H1 (cell line): ENCODE measurements at regions not wholly inside any gene's neighbourhood (a gene's known extent, or its start where the extent isn't known, plus 50 kb on each side); places are given as distances from the start of the nearest gene placed in this dataset.

ENCODE experiments used
- EZH2 ChIP-seq: fragments of 200-600 bp; sonication (generic); IDR thresholded peaks from 2 replicates; pipeline ENCODE4 v1.7.1; 2012; ENCODE audit warnings: low read depth, mild to moderate bottlenecking, moderate library complexity, low read length, inconsistent platforms; ENCODE audit not compliant: severe bottlenecking
- FOSL1 ChIP-seq: IDR thresholded peaks from 2 replicates; pipeline ENCODE4 v1.6.1; 2011; ENCODE audit warnings: mild to moderate bottlenecking, low read depth, low read length, moderate library complexity; ENCODE audit not compliant: insufficient read depth
- TF ChIP-seq, protein P1 (sequence below): IDR thresholded peaks from 2 replicates; pipeline ENCODE4 v1.6.1; 2012; ENCODE audit warnings: inconsistent platforms
- TF ChIP-seq, protein P2 (sequence below), 3 experiments: IDR thresholded peaks; 1 replicate in 2 of 3; 2 replicates in 1 of 3; pipeline versions ENCODE4 v1.5.1 to v1.6.1; 2011; ENCODE audit warnings: low read length in 3 of 3, mild to moderate bottlenecking in 3 of 3, inconsistent platforms in 2 of 3, low read depth in 1 of 3, moderate library complexity in 1 of 3; ENCODE audit not compliant: insufficient read depth in 1 of 3; ENCODE audit errors: control extremely low read depth in 1 of 3

DNA sequence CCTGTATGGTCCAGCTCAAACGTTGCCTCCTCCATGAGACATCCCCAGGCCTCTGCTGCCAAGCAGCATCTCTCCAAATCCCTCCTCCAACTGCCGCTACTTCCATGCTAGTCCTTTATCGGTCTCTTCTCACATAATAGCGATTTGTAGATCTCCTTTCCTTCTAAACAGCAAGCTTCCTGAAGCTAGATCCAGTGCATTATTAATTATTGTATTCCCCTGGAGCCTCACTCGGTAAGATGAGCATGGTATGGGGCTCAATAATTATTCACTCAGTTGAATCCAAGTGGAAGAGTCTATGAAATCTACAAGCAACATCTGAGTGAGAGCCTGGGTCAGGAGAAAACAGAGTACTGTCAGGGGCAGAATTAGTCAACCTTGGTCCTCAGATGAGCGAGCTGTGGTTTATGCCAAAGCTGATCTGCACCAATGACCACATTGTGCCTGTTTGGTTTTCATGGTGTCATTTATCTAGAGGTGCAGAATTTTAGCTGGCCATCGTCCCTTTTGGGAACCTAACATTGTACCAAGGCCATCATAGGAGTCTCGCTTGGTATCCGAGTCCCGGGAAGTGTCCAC is 93.8 kb upstream of the UBE2E1 start:
- TF ChIP-seq, protein P1, sequence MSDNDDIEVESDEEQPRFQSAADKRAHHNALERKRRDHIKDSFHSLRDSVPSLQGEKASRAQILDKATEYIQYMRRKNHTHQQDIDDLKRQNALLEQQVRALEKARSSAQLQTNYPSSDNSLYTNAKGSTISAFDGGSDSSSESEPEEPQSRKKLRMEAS = no peak
- TF ChIP-seq FOSL1 = no peak
- no peak for TF ChIP-seq EZH2
- TF ChIP-seq, protein P2, sequence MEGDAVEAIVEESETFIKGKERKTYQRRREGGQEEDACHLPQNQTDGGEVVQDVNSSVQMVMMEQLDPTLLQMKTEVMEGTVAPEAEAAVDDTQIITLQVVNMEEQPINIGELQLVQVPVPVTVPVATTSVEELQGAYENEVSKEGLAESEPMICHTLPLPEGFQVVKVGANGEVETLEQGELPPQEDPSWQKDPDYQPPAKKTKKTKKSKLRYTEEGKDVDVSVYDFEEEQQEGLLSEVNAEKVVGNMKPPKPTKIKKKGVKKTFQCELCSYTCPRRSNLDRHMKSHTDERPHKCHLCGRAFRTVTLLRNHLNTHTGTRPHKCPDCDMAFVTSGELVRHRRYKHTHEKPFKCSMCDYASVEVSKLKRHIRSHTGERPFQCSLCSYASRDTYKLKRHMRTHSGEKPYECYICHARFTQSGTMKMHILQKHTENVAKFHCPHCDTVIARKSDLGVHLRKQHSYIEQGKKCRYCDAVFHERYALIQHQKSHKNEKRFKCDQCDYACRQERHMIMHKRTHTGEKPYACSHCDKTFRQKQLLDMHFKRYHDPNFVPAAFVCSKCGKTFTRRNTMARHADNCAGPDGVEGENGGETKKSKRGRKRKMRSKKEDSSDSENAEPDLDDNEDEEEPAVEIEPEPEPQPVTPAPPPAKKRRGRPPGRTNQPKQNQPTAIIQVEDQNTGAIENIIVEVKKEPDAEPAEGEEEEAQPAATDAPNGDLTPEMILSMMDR (IDR thresholded peaks at IDR 0.05; ENCODE audit: control extremely low read depth in 1 of 3, insufficient read depth in 1 of 3, low read depth in 1 of 3, low read length in 3 of 3) = no peak
